NCI-H2196 (cell line): ENCODE measurements at regions not wholly inside any gene's neighbourhood (a gene's known extent, or its start where the extent isn't known, plus 50 kb on each side); places are given as distances from the start of the nearest gene placed in this dataset.

Experiments
- DNase-seq: peaks from one replicate; lab custom pipeline; 2025; ENCODE audit not compliant: unreplicated experiment; lab: John Stamatoyannopoulos, UW

GRCh38 chr2:59004621-59005020 lies 763.5 kb upstream of the FANCL start:
- no peak for DNase-seq

GRCh38 chr2:59000796-59001195 lies 759.7 kb upstream of the FANCL start:
- no peak for DNase-seq

GRCh38 chr2:58992062-58992706 lies 751.1 kb upstream of the FANCL start:
- no peak for DNase-seq

GRCh38 chr2:58991357-58991756 lies 750.2 kb upstream of the FANCL start:
- no peak for DNase-seq

GRCh38 chr2:58985541-58985940 lies 744.4 kb upstream of the FANCL start:
- no peak for DNase-seq

- no peak for DNase-seq
Measured at GRCh38 chr2:58984731-58985130, 743.6 kb upstream of the FANCL start.

GRCh38 chr2:58983111-58983510 lies 742.0 kb upstream of the FANCL start:
- DNase-seq: no peak

- no peak for DNase-seq
Measured at GRCh38 chr2:58981237-58981636, 740.1 kb upstream of the FANCL start.

- DNase-seq: no peak
Measured at GRCh38 chr2:58976375-58977071, 735.4 kb upstream of the FANCL start.

- DNase-seq: no peak
Measured at GRCh38 chr2:58974881-58975280, 733.8 kb upstream of the FANCL start.

- no peak for DNase-seq
Measured at GRCh38 chr2:58974426-58974825, 733.3 kb upstream of the FANCL start.

GRCh38 chr2:58973811-58974281 lies 732.7 kb upstream of the FANCL start:
- DNase-seq: no peak

- DNase-seq: no peak
Measured at GRCh38 chr2:58972737-58973136, 731.6 kb upstream of the FANCL start.

- no peak for DNase-seq
Measured at GRCh38 chr2:58971511-58972360, 730.6 kb upstream of the FANCL start.

GRCh38 chr2:58970365-58970764 lies 729.2 kb upstream of the FANCL start:
- DNase-seq: no peak

- no peak for DNase-seq
Measured at GRCh38 chr2:58968885-58969284, 727.8 kb upstream of the FANCL start.

- DNase-seq: no peak
Measured at GRCh38 chr2:58967736-58968135, 726.6 kb upstream of the FANCL start.

- DNase-seq: no peak
Measured at GRCh38 chr2:58965602-58966001, 724.5 kb upstream of the FANCL start.

GRCh38 chr2:58959996-58960395 lies 718.9 kb upstream of the FANCL start:
- no peak for DNase-seq

- no peak for DNase-seq
Measured at GRCh38 chr2:58957188-58957840, 716.2 kb upstream of the FANCL start.

GRCh38 chr2:58954880-58955385 lies 713.8 kb upstream of the FANCL start:
- no peak for DNase-seq
